ENCODE measurements at regions not wholly inside any gene's neighbourhood (a gene's known extent, or its start where the extent isn't known, plus 50 kb on each side); places are given as distances from the start of the nearest gene placed in this dataset.

- Histone ChIP-seq H4K20me1 (ENCODE audit: insufficient read depth, low read length) (no peaks in the 10 kb centered on the region), H3K27ac (ENCODE audit: low read length) (no peak overlapping the region), H3K9ac (ENCODE audit: low read length) (no peak overlapping the region), H2AFZ (ENCODE audit: low read depth, low read length) (no peak overlapping the region), H3K36me3 (replicated peaks; ENCODE audit: low read depth, low read length) (no peaks in the 10 kb centered on the region), H3K9me3 (ENCODE audit: insufficient read depth, low read length) (no peaks in the 10 kb centered on the region), H3K27me3 (ENCODE audit: low read depth, low read length) (no peaks in the 10 kb centered on the region), H3K4me2 (ENCODE audit: low read length) (no peak overlapping the region), H3K4me1 (ENCODE audit: low read length) (0 out of 2 replicates have a peak, but pooled peaks cover 4% of the 10 kb centered on the region), H3K79me2 (ENCODE audit: low read length) (no peaks in the 10 kb centered on the region), H3K4me3 (ENCODE audit: low read length) (no peak overlapping the region)
- TF ChIP-seq CTCF (IDR thresholded peaks at IDR 0.05; ENCODE audit: low read depth, low read length) (no peak), EZH2phosphoT487 (IDR thresholded peaks at IDR 0.05; ENCODE audit: low read depth) (no peak)
Observed at GRCh38 chr14:34184126-34184525, 233.3 kb upstream of the EGLN3 start.

- no peak for TF ChIP-seq CTCF (IDR thresholded peaks at IDR 0.05; ENCODE audit: low read depth, low read length)
- no peak for TF ChIP-seq EZH2phosphoT487 (IDR thresholded peaks at IDR 0.05; ENCODE audit: low read depth)
- Histone ChIP-seq H3K36me3 (replicated peaks; ENCODE audit: low read depth, low read length) (no peaks in the 10 kb centered on the region), H3K9me3 (ENCODE audit: insufficient read depth, low read length) (no peaks in the 10 kb centered on the region), H2AFZ (ENCODE audit: low read depth, low read length) (no peak overlapping the region), H3K9ac (ENCODE audit: low read length) (no peak overlapping the region), H3K4me2 (ENCODE audit: low read length) (no peak overlapping the region), H4K20me1 (ENCODE audit: insufficient read depth, low read length) (no peaks in the 10 kb centered on the region), H3K79me2 (ENCODE audit: low read length) (no peaks in the 10 kb centered on the region), H3K4me1 (ENCODE audit: low read length) (0 out of 2 replicates have a peak, but pooled peaks cover 4% of the 10 kb centered on the region), H3K4me3 (ENCODE audit: low read length) (no peak overlapping the region), H3K27ac (ENCODE audit: low read length) (no peak overlapping the region), H3K27me3 (ENCODE audit: low read depth, low read length) (no peaks in the 10 kb centered on the region)
Observed at GRCh38 chr14:34183478-34183877, 232.6 kb upstream of the EGLN3 start.

DNA sequence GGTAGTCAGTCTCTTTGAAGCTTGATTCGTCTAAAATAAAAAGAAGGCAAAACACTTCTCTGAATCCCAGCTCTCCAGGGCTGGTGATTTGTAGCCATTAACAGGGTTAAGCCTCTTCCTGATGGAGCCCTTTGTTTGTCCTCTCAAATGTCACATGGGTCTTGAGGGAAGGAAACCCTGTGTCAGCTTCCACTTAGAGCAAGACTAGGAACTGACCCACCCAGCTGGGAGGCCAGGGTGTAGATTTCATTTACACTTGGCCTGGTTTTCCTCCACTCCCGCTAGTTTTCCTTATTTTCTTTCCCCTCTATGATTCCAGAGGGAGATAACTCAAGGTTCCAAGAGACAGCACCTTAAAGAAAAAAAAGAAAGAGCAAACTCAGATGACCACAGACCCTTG is 230.5 kb upstream of the EGLN3 start:
- no peaks in the 10 kb centered on the region for H3K79me2 ChIP-seq (ENCODE audit: low read length)
- H3K9me3 ChIP-seq (ENCODE audit: insufficient read depth, low read length) = no peaks in the 10 kb centered on the region
- no peaks in the 10 kb centered on the region for H3K27me3 ChIP-seq (ENCODE audit: low read depth, low read length)
- H3K9ac ChIP-seq (ENCODE audit: low read length) = no peak overlapping the region
- H3K4me1 ChIP-seq (ENCODE audit: low read length) = 0 out of 2 replicates have a peak, but pooled peaks cover 4% of the 10 kb centered on the region
- no peak overlapping the region for H3K27ac ChIP-seq (ENCODE audit: low read length)
- H3K36me3 ChIP-seq (replicated peaks; ENCODE audit: low read depth, low read length) = no peaks in the 10 kb centered on the region
- no peaks in the 10 kb centered on the region for H4K20me1 ChIP-seq (ENCODE audit: insufficient read depth, low read length)
- no peak for TF ChIP-seq CTCF (IDR thresholded peaks at IDR 0.05; ENCODE audit: low read depth, low read length)
- H2AFZ ChIP-seq (ENCODE audit: low read depth, low read length) = no peak overlapping the region
- H3K4me2 ChIP-seq (ENCODE audit: low read length) = no peak overlapping the region
- no peak overlapping the region for H3K4me3 ChIP-seq (ENCODE audit: low read length)

DNA sequence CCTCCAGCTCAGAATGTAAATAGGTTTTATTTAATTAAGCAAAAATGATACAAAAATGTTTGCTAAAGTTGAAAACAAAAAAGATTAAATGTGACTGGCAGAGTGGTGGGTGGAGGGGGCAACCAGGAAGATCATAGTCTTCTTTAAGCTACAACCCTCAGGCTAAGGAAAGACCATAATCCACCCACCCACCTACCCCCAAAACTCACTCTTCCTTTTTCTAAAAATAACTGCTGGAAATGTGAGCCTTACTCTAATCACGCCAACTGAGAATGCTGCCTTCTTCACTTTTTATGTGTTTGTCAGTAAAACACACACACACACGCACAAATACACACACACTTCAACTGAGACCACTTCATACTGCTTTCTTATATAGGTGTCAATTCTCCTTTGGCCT is 230.0 kb upstream of the EGLN3 start:
- no peak overlapping the region for H3K27ac ChIP-seq (ENCODE audit: low read length)
- no peaks in the 10 kb centered on the region for H3K9me3 ChIP-seq (ENCODE audit: insufficient read depth, low read length)
- no peak overlapping the region for H3K9ac ChIP-seq (ENCODE audit: low read length)
- H4K20me1 ChIP-seq (ENCODE audit: insufficient read depth, low read length) = no peaks in the 10 kb centered on the region
- H3K4me1 ChIP-seq (ENCODE audit: low read length) = peaks cover 8% of the 10 kb centered on the region; the same call in 1 of the 2 replicates
- H3K4me3 ChIP-seq (ENCODE audit: low read length) = no peak overlapping the region
- no peak overlapping the region for H2AFZ ChIP-seq (ENCODE audit: low read depth, low read length)
- no peaks in the 10 kb centered on the region for H3K79me2 ChIP-seq (ENCODE audit: low read length)
- H3K27me3 ChIP-seq (ENCODE audit: low read depth, low read length) = no peaks in the 10 kb centered on the region
- no peaks in the 10 kb centered on the region for H3K36me3 ChIP-seq (replicated peaks; ENCODE audit: low read depth, low read length)
- H3K4me2 ChIP-seq (ENCODE audit: low read length) = no peak overlapping the region
- TF ChIP-seq EZH2phosphoT487 (IDR thresholded peaks at IDR 0.05; ENCODE audit: low read depth) = no peak
- no peak for TF ChIP-seq CTCF (IDR thresholded peaks at IDR 0.05; ENCODE audit: low read depth, low read length)

All from OCI-LY3 (cell line).